ENCODE measurements at regions not wholly inside any gene's neighbourhood (a gene's known extent, or its start where the extent isn't known, plus 50 kb on each side); places are given as distances from the start of the nearest gene placed in this dataset.
"Not testable (repeated sequence)": the region's sequence is repeated elsewhere in the genome, so short reads cannot be mapped to it uniquely, and the experiment has no call there.

GRCh38 chr10:117750616-117751015 is 208.1 kb downstream of the EMX2 start:
- no peak for DNase-seq

- no peak for DNase-seq
Measured at GRCh38 chr10:117751259-117751658, 208.7 kb downstream of the EMX2 start.

GRCh38 chr10:117752103-117752502 is 209.6 kb downstream of the EMX2 start:
- no peak for DNase-seq

GRCh38 chr10:117754770-117755658 is 212.5 kb downstream of the EMX2 start:
- no peak for DNase-seq

- DNase-seq = no peak
Measured at GRCh38 chr10:117755659-117756014, 213.1 kb downstream of the EMX2 start.

GRCh38 chr10:117757086-117757720 is 214.7 kb downstream of the EMX2 start:
- no peak for DNase-seq

GRCh38 chr10:117759266-117759665 is 216.7 kb downstream of the EMX2 start:
- no peak for DNase-seq

- DNase-seq = no peak
Measured at GRCh38 chr10:117761695-117762094, 219.1 kb downstream of the EMX2 start.

- no peak for DNase-seq
Measured at GRCh38 chr10:117762126-117762818, 219.7 kb downstream of the EMX2 start.

- DNase-seq = no peak
Measured at GRCh38 chr10:117762819-117763172, 220.2 kb downstream of the EMX2 start.

GRCh38 chr10:117763528-117763927 is 221.0 kb downstream of the EMX2 start:
- no peak for DNase-seq

- no peak for DNase-seq
Measured at GRCh38 chr10:117768333-117769042, 225.9 kb downstream of the EMX2 start.

- no peak for DNase-seq
Measured at GRCh38 chr10:117775526-117775925, 233.0 kb downstream of the EMX2 start.

- DNase-seq = not testable (repeated sequence)
Measured at GRCh38 chr10:117777222-117777621, 234.7 kb downstream of the EMX2 start.

GRCh38 chr10:117778241-117778640 is 235.7 kb downstream of the EMX2 start:
- no peak for DNase-seq

- DNase-seq = no peak
Measured at GRCh38 chr10:117780411-117780810, 237.9 kb downstream of the EMX2 start.

- DNase-seq = no peak
Measured at GRCh38 chr10:117781216-117781831, 238.8 kb downstream of the EMX2 start.

GRCh38 chr10:117782276-117782675 is 239.7 kb downstream of the EMX2 start:
- no peak for DNase-seq

- DNase-seq = no peak
Measured at GRCh38 chr10:117783698-117784395, 241.3 kb downstream of the EMX2 start.

GRCh38 chr10:117784776-117785175 is 242.2 kb downstream of the EMX2 start:
- DNase-seq = no peak

- no peak for DNase-seq
Measured at GRCh38 chr10:117788911-117789310, 246.4 kb downstream of the EMX2 start.

- DNase-seq = no peak
Measured at GRCh38 chr10:117790179-117790578, 247.6 kb downstream of the EMX2 start.

Data from C1 segment of cervical spinal cord (tissue), 14 donors.